ENCODE measurements at regions not wholly inside any gene's neighbourhood (a gene's known extent, or its start where the extent isn't known, plus 50 kb on each side); places are given as distances from the start of the nearest gene placed in this dataset.

DNA sequence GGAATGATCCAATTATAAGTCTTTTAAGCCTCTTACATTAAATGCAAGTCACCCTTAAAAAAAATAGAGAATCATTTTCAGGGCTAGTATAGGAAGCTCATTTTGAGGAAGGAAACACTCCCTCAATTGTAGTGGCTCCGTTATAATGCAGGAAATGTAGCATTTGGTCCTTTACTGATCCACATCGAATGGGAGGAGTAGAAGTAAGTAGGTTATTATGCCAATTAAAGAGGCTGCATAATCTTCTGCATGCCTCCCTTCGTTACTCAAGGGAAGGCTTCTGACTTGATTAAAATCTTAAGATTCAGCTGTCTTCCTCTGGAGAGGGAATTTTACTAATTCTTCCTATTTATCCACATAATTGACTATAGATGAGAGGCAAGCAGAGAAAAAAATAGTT is 579.2 kb upstream of the COX7C start (continued):
- TF ChIP-seq ZZZ3 (IDR thresholded peaks at IDR 0.05; ENCODE audit: control insufficient read depth, insufficient read length, low read depth) (no peak), NRF1 (conservative IDR thresholded peaks at IDR 0.05; ENCODE audit: low read depth, low read length) (no peak), SIX5 (IDR thresholded peaks at IDR 0.05; ENCODE audit: low read depth, low read length, severe bottlenecking) (no peak), POLR2A (IDR thresholded peaks at IDR 0.05; ENCODE audit: low read depth, low read length) (no peak)
- TF ChIP-seq, protein P1, sequence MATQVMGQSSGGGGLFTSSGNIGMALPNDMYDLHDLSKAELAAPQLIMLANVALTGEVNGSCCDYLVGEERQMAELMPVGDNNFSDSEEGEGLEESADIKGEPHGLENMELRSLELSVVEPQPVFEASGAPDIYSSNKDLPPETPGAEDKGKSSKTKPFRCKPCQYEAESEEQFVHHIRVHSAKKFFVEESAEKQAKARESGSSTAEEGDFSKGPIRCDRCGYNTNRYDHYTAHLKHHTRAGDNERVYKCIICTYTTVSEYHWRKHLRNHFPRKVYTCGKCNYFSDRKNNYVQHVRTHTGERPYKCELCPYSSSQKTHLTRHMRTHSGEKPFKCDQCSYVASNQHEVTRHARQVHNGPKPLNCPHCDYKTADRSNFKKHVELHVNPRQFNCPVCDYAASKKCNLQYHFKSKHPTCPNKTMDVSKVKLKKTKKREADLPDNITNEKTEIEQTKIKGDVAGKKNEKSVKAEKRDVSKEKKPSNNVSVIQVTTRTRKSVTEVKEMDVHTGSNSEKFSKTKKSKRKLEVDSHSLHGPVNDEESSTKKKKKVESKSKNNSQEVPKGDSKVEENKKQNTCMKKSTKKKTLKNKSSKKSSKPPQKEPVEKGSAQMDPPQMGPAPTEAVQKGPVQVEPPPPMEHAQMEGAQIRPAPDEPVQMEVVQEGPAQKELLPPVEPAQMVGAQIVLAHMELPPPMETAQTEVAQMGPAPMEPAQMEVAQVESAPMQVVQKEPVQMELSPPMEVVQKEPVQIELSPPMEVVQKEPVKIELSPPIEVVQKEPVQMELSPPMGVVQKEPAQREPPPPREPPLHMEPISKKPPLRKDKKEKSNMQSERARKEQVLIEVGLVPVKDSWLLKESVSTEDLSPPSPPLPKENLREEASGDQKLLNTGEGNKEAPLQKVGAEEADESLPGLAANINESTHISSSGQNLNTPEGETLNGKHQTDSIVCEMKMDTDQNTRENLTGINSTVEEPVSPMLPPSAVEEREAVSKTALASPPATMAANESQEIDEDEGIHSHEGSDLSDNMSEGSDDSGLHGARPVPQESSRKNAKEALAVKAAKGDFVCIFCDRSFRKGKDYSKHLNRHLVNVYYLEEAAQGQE (IDR thresholded peaks at IDR 0.05; ENCODE audit: low read depth, low read length): no peak

DNA sequence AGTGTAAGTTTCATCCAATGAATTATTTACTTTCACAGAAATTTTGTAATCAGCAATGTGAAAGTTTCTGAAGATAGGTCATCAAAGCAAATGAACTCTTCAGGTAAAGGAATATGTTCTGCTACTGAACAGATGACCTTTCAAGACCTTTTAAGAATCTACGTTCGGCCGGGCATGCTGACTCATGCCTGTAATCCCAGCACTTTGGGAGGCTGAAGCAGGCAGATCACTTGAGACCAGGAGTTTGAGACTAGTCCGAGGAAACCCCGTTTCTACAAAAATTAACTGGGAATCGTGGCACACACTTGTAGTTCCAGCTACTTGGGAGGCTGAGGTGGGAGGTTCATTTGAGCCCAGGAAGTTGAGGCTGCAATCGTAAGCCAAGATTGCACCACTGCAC is 578.4 kb upstream of the COX7C start:
- no peaks in the 10 kb centered on the region for H4K20me1 ChIP-seq (ENCODE audit: control insufficient read depth, insufficient read depth)
- no peak overlapping the region for H3K4me3 ChIP-seq
- H3K9me3 ChIP-seq (replicated peaks; ENCODE audit: control insufficient read depth, insufficient read depth, low read length): no peaks in the 10 kb centered on the region
- FAIRE-seq (no peak), DNase-seq (ENCODE audit: low read depth, low spot score) (no peak), ATAC-seq (no peak)
- H3K36me3 ChIP-seq (ENCODE audit: control insufficient read depth in 2 of 2, insufficient read depth in 2 of 2, low read length in 1 of 2): no peaks in the 10 kb centered on the region
- no peak overlapping the region for H3K4me2 ChIP-seq (ENCODE audit: control insufficient read depth, insufficient read depth)
- H2AFZ ChIP-seq (ENCODE audit: control insufficient read depth, low read depth, low read length): no peak overlapping the region
- ChIA-PET CTCF (no interaction called here), POLR2A (no interaction called here), RAD21 (ENCODE audit: unreplicated experiment) (no interaction called here), SMC1A (ENCODE audit: uncharacterized antibody, unreplicated experiment) (no interaction called here)
- intact Hi-C loops (cut with micrococcal nuclease; ENCODE audit: unreplicated experiment) (no loop called here), in situ Hi-C loops (cut with MboI) (no loop called here)
- TF ChIP-seq DPF2 (IDR thresholded peaks at IDR 0.05) (no peak), ZZZ3 (IDR thresholded peaks at IDR 0.05; ENCODE audit: control insufficient read depth, insufficient read length, low read depth) (no peak), SMC3 (IDR thresholded peaks at IDR 0.05; ENCODE audit: borderline replicate concordance, low read length) (no peak), ETV6 (conservative IDR thresholded peaks at IDR 0.05 in 1 of 2, IDR thresholded peaks at IDR 0.05 in 1 of 2; ENCODE audit: borderline replicate concordance in 1 of 2, low read depth in 1 of 2) (no peak), RB1 (IDR thresholded peaks at IDR 0.05; ENCODE audit: borderline replicate concordance) (no peak), CEBPB (IDR thresholded peaks at IDR 0.05; ENCODE audit: borderline replicate concordance in 1 of 2, low read depth in 2 of 2, low read length in 2 of 2) (no peak), ZSCAN29 (IDR thresholded peaks at IDR 0.05) (no peak), ZNF384 (IDR thresholded peaks at IDR 0.05; ENCODE audit: borderline replicate concordance, low read depth, low read length) (no peak), SIX5 (IDR thresholded peaks at IDR 0.05; ENCODE audit: low read depth, low read length, severe bottlenecking) (no peak), GATAD2B (conservative IDR thresholded peaks at IDR 0.05; ENCODE audit: low read depth) (no peak), FOS (IDR thresholded peaks at IDR 0.05; ENCODE audit: borderline replicate concordance, extremely low read depth, insufficient read length) (no peak), HDAC2 (IDR thresholded peaks at IDR 0.05) (no peak), NR2C1 (IDR thresholded peaks at IDR 0.05) (no peak)
- TF ChIP-seq, protein P2, sequence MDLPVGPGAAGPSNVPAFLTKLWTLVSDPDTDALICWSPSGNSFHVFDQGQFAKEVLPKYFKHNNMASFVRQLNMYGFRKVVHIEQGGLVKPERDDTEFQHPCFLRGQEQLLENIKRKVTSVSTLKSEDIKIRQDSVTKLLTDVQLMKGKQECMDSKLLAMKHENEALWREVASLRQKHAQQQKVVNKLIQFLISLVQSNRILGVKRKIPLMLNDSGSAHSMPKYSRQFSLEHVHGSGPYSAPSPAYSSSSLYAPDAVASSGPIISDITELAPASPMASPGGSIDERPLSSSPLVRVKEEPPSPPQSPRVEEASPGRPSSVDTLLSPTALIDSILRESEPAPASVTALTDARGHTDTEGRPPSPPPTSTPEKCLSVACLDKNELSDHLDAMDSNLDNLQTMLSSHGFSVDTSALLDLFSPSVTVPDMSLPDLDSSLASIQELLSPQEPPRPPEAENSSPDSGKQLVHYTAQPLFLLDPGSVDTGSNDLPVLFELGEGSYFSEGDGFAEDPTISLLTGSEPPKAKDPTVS (IDR thresholded peaks at IDR 0.05; ENCODE audit: low read depth, low read length): no peak
- no TSS peak for BruUV-seq (replicated peaks)
- H3K27me3 ChIP-seq (replicated peaks in 1 of 2; ENCODE audit: control insufficient read depth in 2 of 2, insufficient read depth in 2 of 2, low read length in 1 of 2): no peaks in the 10 kb centered on the region
- no peaks in the 10 kb centered on the region for H3K4me1 ChIP-seq (ENCODE audit: control insufficient read depth, insufficient read depth, low read length)
- no peak overlapping the region for H3K27ac ChIP-seq (ENCODE audit: control insufficient read depth, insufficient read depth)
- H3K79me2 ChIP-seq (ENCODE audit: control insufficient read depth, insufficient read depth, low read length): no peaks in the 10 kb centered on the region
- WGBS (ENCODE audit: insufficient coverage, insufficient replicate concordance, low lambda C conversion rate, missing lambda C conversion rate): 27% methylated on average over 7 of the region's 7 CpGs
- H3K9ac ChIP-seq (ENCODE audit: control insufficient read depth, insufficient read depth, low read length): no peak overlapping the region
